ENCODE measurements at regions not wholly inside any gene's neighbourhood (a gene's known extent, or its start where the extent isn't known, plus 50 kb on each side); places are given as distances from the start of the nearest gene placed in this dataset.

GRCh38 chr12:110971936-110972335 is 51.6 kb upstream of the MYL2 start:
- no peak for DNase-seq
- intact Hi-C loops (cut with DNase I) = no loop called here

GRCh38 chr12:110971189-110971920 is 51.0 kb upstream of the MYL2 start:
- DNase-seq = no peak
- intact Hi-C loops (cut with DNase I) = no loop called here

All from head of caudate nucleus (tissue), 42 donors.